H1 (cell line): ENCODE measurements at regions not wholly inside any gene's neighbourhood (a gene's known extent, or its start where the extent isn't known, plus 50 kb on each side); places are given as distances from the start of the nearest gene placed in this dataset.

ENCODE experiments used
- CTCF ChIA-PET: fragments of 300-600 bp; sonication (Branson Sonifier 250); formaldehyde crosslinking; loops from one replicate; lab custom pipeline; 2021; ENCODE audit not compliant: partially characterized antibody; lab: Charles Lee
- POLR2A ChIA-PET: fragments of 300-600 bp; sonication (Branson Sonifier 250); formaldehyde crosslinking; loops from one replicate; lab custom pipeline; 2021; ENCODE audit warnings: inconsistent platforms; ENCODE audit not compliant: partially characterized antibody; lab: Charles Lee
- DNase-seq, 2 experiments: peaks; one replicate each; pipeline versions ENCODE4 v3.0.0 to v3.0.0-alpha.2; 2010 to 2022; ENCODE audit warnings: low spot score in 2 of 2, low read depth in 1 of 2, mixed read lengths in 1 of 2
- FAIRE-seq: peaks from 2 replicates; lab custom pipeline; 2011; peaks lifted over from hg19 to GRCh38; lab: Jason Lieb, UNC
- H2AFZ ChIP-seq: 2 replicates; pipeline ENCODE4 v1.8.1; 2012; ENCODE audit warnings: low read length, inconsistent platforms
- H2AK5ac ChIP-seq: 2 replicates; pipeline ENCODE4 v1.6.1; 2013; ENCODE audit warnings: low read depth, low read length
- H2BK120ac ChIP-seq: replicated peaks from 2 replicates; pipeline ENCODE3; 2013; ENCODE audit warnings: low read depth, low read length, inconsistent platforms
- H2BK12ac ChIP-seq: 2 replicates; pipeline ENCODE4 v1.6.1; 2013; ENCODE audit warnings: low read depth, low read length
- H2BK15ac ChIP-seq: 2 replicates; pipeline ENCODE4 v1.6.1; 2013; ENCODE audit warnings: low read length
- H2BK20ac ChIP-seq: 2 replicates; pipeline ENCODE4 v1.6.1; 2013; ENCODE audit warnings: low read length
- H2BK5ac ChIP-seq: 2 replicates; pipeline ENCODE4 v1.6.1; 2013; ENCODE audit warnings: low read depth, low read length
- H3K14ac ChIP-seq: 2 replicates; pipeline ENCODE4 v1.6.1; 2013; ENCODE audit warnings: inconsistent platforms; ENCODE audit not compliant: insufficient read length
- H3K18ac ChIP-seq: 2 replicates; pipeline ENCODE4 v1.6.1; 2013; ENCODE audit warnings: low read length; ENCODE audit errors: extremely low read depth
- H3K23ac ChIP-seq: 2 replicates; pipeline ENCODE4 v1.6.1; 2013; ENCODE audit warnings: inconsistent platforms; ENCODE audit not compliant: insufficient read length
- H3K23me2 ChIP-seq: 2 replicates; pipeline ENCODE4 v1.6.1; 2013; ENCODE audit warnings: low read depth, low read length
- H3K27ac ChIP-seq: 2 replicates; pipeline ENCODE4 v1.6.1; 2011; ENCODE audit warnings: low read depth, low read length, inconsistent platforms
- H3K27me3 ChIP-seq, 4 experiments: replicated peaks in 1 of 4; 1 replicate in 1 of 4; 2 replicates in 3 of 4; pipeline versions ENCODE4 v1.6.1 to v1.8.1; 2011 to 2013; ENCODE audit warnings: low read length in 3 of 4, mild to moderate bottlenecking in 3 of 4, inconsistent platforms in 2 of 4, mixed read lengths in 2 of 4, moderate library complexity in 1 of 4; ENCODE audit not compliant: control insufficient read depth in 3 of 4, insufficient read depth in 3 of 4; ENCODE audit errors: extremely low read depth in 1 of 4
- H3K36me3 ChIP-seq, 4 experiments: 2 replicates each; pipeline versions ENCODE4 v1.6.1 to v1.8.1; 2011 to 2013; ENCODE audit warnings: mild to moderate bottlenecking in 4 of 4, low read length in 3 of 4, moderate library complexity in 2 of 4, control low read depth in 1 of 4, inconsistent platforms in 1 of 4; ENCODE audit not compliant: insufficient read depth in 4 of 4, control insufficient read depth in 2 of 4
- H3K4ac ChIP-seq: replicated peaks from 2 replicates; pipeline ENCODE3; 2013; ENCODE audit warnings: low read length, low read depth, mixed read lengths, inconsistent platforms; ENCODE audit not compliant: insufficient read length
- H3K4me1 ChIP-seq, 4 experiments: replicated peaks in 1 of 4; 1 replicate in 1 of 4; 2 replicates in 3 of 4; pipeline versions ENCODE4 v1.6.1 to v1.8.1; 2011 to 2013; ENCODE audit warnings: low read length in 3 of 4, inconsistent platforms in 2 of 4, mixed read lengths in 1 of 4; ENCODE audit not compliant: insufficient read depth in 4 of 4, control insufficient read depth in 3 of 4
- H3K4me2 ChIP-seq, 2 experiments: 2 replicates each; pipeline versions ENCODE4 v1.6.1 to v1.8.1; 2011 to 2013; ENCODE audit warnings: low read depth in 2 of 2, low read length in 2 of 2, control low read depth in 1 of 2, inconsistent platforms in 1 of 2, mild to moderate bottlenecking in 1 of 2; ENCODE audit not compliant: insufficient read depth in 1 of 2
- H3K4me3 ChIP-seq, 4 experiments: fragments of 200-600, 300-600 bp in 1 of 4; sonication (generic), shearing (Covaris generic), sonication (Bioruptor Twin) in 1 of 4; 2 replicates each; pipeline versions ENCODE4 v1.5.1 to v1.8.1; 2011 to 2016; ENCODE audit warnings: low read length in 4 of 4, low read depth in 3 of 4, control low read depth in 2 of 4, inconsistent platforms in 2 of 4, mild to moderate bottlenecking in 2 of 4, mixed read lengths in 1 of 4, moderate library complexity in 1 of 4; ENCODE audit not compliant: insufficient read depth in 2 of 4; ENCODE audit errors: extremely low read depth in 1 of 4
- H3K56ac ChIP-seq: replicated peaks from 2 replicates; pipeline ENCODE3; 2013; ENCODE audit warnings: low read depth, mild to moderate bottlenecking, mixed read lengths, low read length, inconsistent platforms; ENCODE audit not compliant: insufficient read length
- H3K79me1 ChIP-seq: 2 replicates; pipeline ENCODE4 v1.6.1; 2013; ENCODE audit warnings: low read depth, low read length, control low read depth
- H3K79me2 ChIP-seq, 2 experiments: 2 replicates each; pipeline versions ENCODE4 v1.6.1 to v1.8.1; 2012 to 2013; ENCODE audit warnings: low read length in 2 of 2, mild to moderate bottlenecking in 2 of 2, inconsistent platforms in 1 of 2; ENCODE audit not compliant: insufficient read depth in 2 of 2, control insufficient read depth in 1 of 2
- H3K9ac ChIP-seq, 4 experiments: replicated peaks in 1 of 4; 1 replicate in 1 of 4; 2 replicates in 3 of 4; pipeline versions ENCODE4 v1.6.1 to v1.8.1; 2011 to 2013; ENCODE audit warnings: low read depth in 3 of 4, low read length in 3 of 4, control low read depth in 2 of 4, mild to moderate bottlenecking in 2 of 4, moderate library complexity in 2 of 4, inconsistent platforms in 1 of 4; ENCODE audit errors: extremely low read depth in 1 of 4
- H3K9me3 ChIP-seq, 2 experiments: 2 replicates each; pipeline versions ENCODE4 v1.6.1 to v1.8.1; 2012 to 2013; ENCODE audit warnings: mild to moderate bottlenecking in 2 of 2, moderate library complexity in 2 of 2, control low read depth in 1 of 2, inconsistent platforms in 1 of 2, low read depth in 1 of 2, low read length in 1 of 2, mixed read lengths in 1 of 2; ENCODE audit not compliant: insufficient read depth in 2 of 2
- H4K20me1 ChIP-seq, 2 experiments: replicated peaks in 1 of 2; 2 replicates each; pipeline versions ENCODE3 to v1.8.1; 2011 to 2013; ENCODE audit warnings: inconsistent platforms in 2 of 2, low read length in 2 of 2, mild to moderate bottlenecking in 1 of 2; ENCODE audit not compliant: insufficient read depth in 2 of 2, control insufficient read depth in 1 of 2
- H4K5ac ChIP-seq: 2 replicates; pipeline ENCODE4 v1.6.1; 2013; ENCODE audit warnings: low read length, low read depth, mixed read lengths, inconsistent platforms; ENCODE audit not compliant: insufficient read length
- H4K8ac ChIP-seq: 2 replicates; pipeline ENCODE4 v1.8.0; 2013; ENCODE audit warnings: mild to moderate bottlenecking, moderate library complexity, low read length, inconsistent platforms; ENCODE audit not compliant: insufficient read depth; ENCODE audit errors: extremely low read depth
- H4K91ac ChIP-seq: replicated peaks from 2 replicates; pipeline ENCODE3; 2013; ENCODE audit warnings: low read length, mixed read lengths, inconsistent platforms; ENCODE audit not compliant: insufficient read length
- ASH2L ChIP-seq: fragments of 200-600, 300-600 bp; sonication (generic); IDR thresholded peaks from one replicate; pipeline ENCODE4 v1.7.1; 2017; ENCODE audit warnings: low read length
- ATF3 ChIP-seq: IDR thresholded peaks from 2 replicates; pipeline ENCODE4 v1.6.1; 2011; ENCODE audit warnings: low read depth, mild to moderate bottlenecking, low read length; ENCODE audit not compliant: insufficient read depth
- BACH1 ChIP-seq: IDR thresholded peaks from 2 replicates; pipeline ENCODE4 v1.6.1; 2012; ENCODE audit warnings: low read length, improper control_type of control experiment
- CREB1 ChIP-seq: IDR thresholded peaks from 2 replicates; pipeline ENCODE4 v1.6.1; 2012; ENCODE audit warnings: inconsistent platforms
- EGR1 ChIP-seq: IDR thresholded peaks from 2 replicates; pipeline ENCODE4 v1.6.1; 2011; ENCODE audit warnings: low read depth, low read length, borderline replicate concordance
- EP300 ChIP-seq, 2 experiments: IDR thresholded peaks; 1 replicate in 1 of 2; 2 replicates in 1 of 2; pipeline ENCODE4 v1.6.1; 2011 to 2012; ENCODE audit warnings: low read depth in 2 of 2, low read length in 2 of 2, mild to moderate bottlenecking in 2 of 2, borderline replicate concordance in 1 of 2, inconsistent platforms in 1 of 2, moderate library complexity in 1 of 2
- MAX ChIP-seq: IDR thresholded peaks from 2 replicates; pipeline ENCODE4 v1.6.1; 2012; ENCODE audit warnings: inconsistent platforms
- POLR2AphosphoS5 ChIP-seq: IDR thresholded peaks from 2 replicates; pipeline ENCODE4 v1.6.1; 2011; ENCODE audit warnings: low read depth, low read length
- RNF2 ChIP-seq: fragments of 200-900, 300-1000 bp; sonication (generic); IDR thresholded peaks from 2 replicates; pipeline ENCODE4 v1.7.1; 2016; ENCODE audit warnings: borderline replicate concordance, low read depth, mild to moderate bottlenecking, antibody characterized with exemption, low read length; ENCODE audit not compliant: poor library complexity, severe bottlenecking; ENCODE audit errors: missing control alignments
- SP1 ChIP-seq: IDR thresholded peaks from 2 replicates; pipeline ENCODE4 v1.6.1; 2011; ENCODE audit warnings: low read depth, low read length
- TAF1 ChIP-seq: IDR thresholded peaks from 2 replicates; pipeline ENCODE4 v1.6.1; 2011; ENCODE audit warnings: mild to moderate bottlenecking, low read depth, low read length
- TAF7 ChIP-seq: optimal IDR thresholded peaks from 2 replicates; pipeline ENCODE3; 2011; ENCODE audit warnings: low read depth, mild to moderate bottlenecking, inconsistent platforms, low read length, moderate library complexity, borderline replicate concordance
- TBP ChIP-seq: IDR thresholded peaks from 2 replicates; pipeline ENCODE4 v1.6.1; 2011; ENCODE audit warnings: low read depth, low read length, improper control_type of control experiment
- USF2 ChIP-seq: IDR thresholded peaks from 2 replicates; pipeline ENCODE4 v1.6.1; 2011; ENCODE audit warnings: low read length, improper control_type of control experiment
- WGBS, 2 experiments: shearing (Covaris generic) in 1 of 2; methylation state at CpG; one replicate each; pipeline versions ENCODE4 v1.1.6 to v1.1.7; 2013 to 2015; ENCODE audit warnings: low lambda C conversion rate in 2 of 2, mixed read lengths in 2 of 2, inconsistent platforms in 1 of 2, low coverage in 1 of 2, missing lambda C conversion rate in 1 of 2; ENCODE audit not compliant: insufficient replicate concordance in 2 of 2, insufficient coverage in 1 of 2, insufficient read length in 1 of 2; ENCODE audit errors: extremely low coverage in 1 of 2, missing lambda C conversion rate in 1 of 2; 5-methylcytosine and 5-hydroxymethylcytosine counted together

- H3K4ac ChIP-seq, result no peak overlapping the region
- no peak for TF ChIP-seq ATF3
- TF ChIP-seq ASH2L, result no peak
- no peak for TF ChIP-seq SP1
- TF ChIP-seq TAF1, result no peak
- TF ChIP-seq POLR2AphosphoS5, result no peak
- TF ChIP-seq TAF7, result no peak
- no peak for TF ChIP-seq BACH1
- TF ChIP-seq EGR1, result no peak
- no peak for TF ChIP-seq CREB1
- no peak for TF ChIP-seq USF2
- TF ChIP-seq TBP, result no peak
- no peak for TF ChIP-seq MAX
- no peak for TF ChIP-seq RNF2
- TF ChIP-seq EP300 (IDR thresholded peaks at IDR 0.05; ENCODE audit: borderline replicate concordance in 1 of 2, low read depth in 2 of 2, low read length in 2 of 2), result no peak
Observed at GRCh38 chr2:41000374-41000773, 548.5 kb upstream of the SLC8A1 start.

More at GRCh38 chr2:41000374-41000773, 548.5 kb upstream of the SLC8A1 start:
- no peak overlapping the region for H3K23ac ChIP-seq
- no peak overlapping the region for H3K56ac ChIP-seq
- ChIA-PET POLR2A (no interaction called here), CTCF (interaction anchor here (0.6 to 1.5 kb wide), 2 partner anchors 13 to 124 kb away, joined by 5 to 6 read pairs; no protein-coding TSS in a partner anchor)
- no peak overlapping the region for H3K9ac ChIP-seq
- DNase-seq, result no peak
- no peak overlapping the region for H3K4me3 ChIP-seq
- WGBS, 2 experiments, result 91% methylated on average over 1 of the region's 1 CpG; no CpG with 5 or more reads in 1 of the 2 experiments
- no peak for FAIRE-seq
- no peak overlapping the region for H2AFZ ChIP-seq
- H3K23me2 ChIP-seq, result no peaks in the 10 kb centered on the region
- H3K27me3 ChIP-seq, result no peaks in the 10 kb centered on the region
- H2BK20ac ChIP-seq, result no peak overlapping the region
- H2BK12ac ChIP-seq, result no peak overlapping the region
- H3K18ac ChIP-seq, result no peak overlapping the region
- H3K14ac ChIP-seq, result no peak overlapping the region
- H3K36me3 ChIP-seq, result no peaks in the 10 kb centered on the region
- H4K5ac ChIP-seq, result no peak overlapping the region
- no peak overlapping the region for H3K27ac ChIP-seq
- H2AK5ac ChIP-seq, result no peak overlapping the region
- no peak overlapping the region for H2BK120ac ChIP-seq
- no peak overlapping the region for H4K8ac ChIP-seq
- H3K4me1 ChIP-seq, result no peaks in the 10 kb centered on the region
- H3K4me2 ChIP-seq, result no peak overlapping the region
- H3K79me2 ChIP-seq, result no peaks in the 10 kb centered on the region
- no peaks in the 10 kb centered on the region for H4K20me1 ChIP-seq
- no peak overlapping the region for H4K91ac ChIP-seq
- H3K79me1 ChIP-seq, result no peaks in the 10 kb centered on the region
- no peak overlapping the region for H2BK15ac ChIP-seq
- no peaks in the 10 kb centered on the region for H3K9me3 ChIP-seq
- no peak overlapping the region for H2BK5ac ChIP-seq
